ENCODE measurements at regions not wholly inside any gene's neighbourhood (a gene's known extent, or its start where the extent isn't known, plus 50 kb on each side); places are given as distances from the start of the nearest gene placed in this dataset.

DNA sequence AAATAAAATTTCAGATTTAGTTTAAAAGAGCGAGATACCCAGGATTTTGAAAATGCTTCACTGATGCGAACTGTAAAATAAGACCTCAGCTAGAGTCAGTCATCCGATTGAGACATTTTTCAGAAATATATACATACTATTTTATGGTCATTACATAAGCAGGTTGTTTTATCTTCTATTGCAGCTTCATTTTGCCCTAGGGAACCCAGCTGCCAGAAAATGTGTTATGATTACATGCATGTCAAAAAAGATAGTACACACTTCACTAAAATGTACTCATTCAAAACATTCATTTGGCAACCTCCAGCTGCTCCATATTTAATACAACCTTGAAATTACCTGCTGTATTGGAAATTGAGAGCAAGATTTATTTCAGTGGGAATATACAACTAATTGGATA, 483.8 kb upstream of the SLITRK6 start:
- no peaks in the 10 kb centered on the region for H3K27me3 ChIP-seq (ENCODE audit: control insufficient read depth, insufficient read depth, low read length, poor library complexity, severe bottlenecking)
- no peaks in the 10 kb centered on the region for H3K36me3 Mint-ChIP-seq (ENCODE audit: low read depth)
- DNase-seq, result no peak
- no peaks in the 10 kb centered on the region for H3K9me3 ChIP-seq (ENCODE audit: control insufficient read depth, low read length)
- H3K4me3 Mint-ChIP-seq, result no peak overlapping the region
- H3K4me1 ChIP-seq (ENCODE audit: control insufficient read depth, insufficient read depth, low read length), result no peaks in the 10 kb centered on the region
- no peak for TF ChIP-seq CTCF (conservative IDR thresholded peaks at IDR 0.05)
- no peak overlapping the region for H3K9ac ChIP-seq (ENCODE audit: extremely low read depth, low read length, poor library complexity, severe bottlenecking)
- no peaks in the 10 kb centered on the region for H3K36me3 ChIP-seq (ENCODE audit: control insufficient read depth, insufficient read depth, low read length)
- H3K27ac ChIP-seq (ENCODE audit: low read depth, low read length), result no peak overlapping the region
- WGBS, 2 experiments (ENCODE audit: insufficient coverage in 1 of 2, insufficient read length in 1 of 2), result 92 to 100% methylated on average over 1 to 3 of the region's 3 CpGs
- no peaks in the 10 kb centered on the region for H3K9me3 Mint-ChIP-seq
- H3K27me3 Mint-ChIP-seq (ENCODE audit: insufficient read depth), result no peaks in the 10 kb centered on the region
- no peak overlapping the region for H3K27ac Mint-ChIP-seq
- no peaks in the 10 kb centered on the region for H3K4me1 Mint-ChIP-seq
- H3K4me3 ChIP-seq (ENCODE audit: low read length), result no peak overlapping the region

DNA sequence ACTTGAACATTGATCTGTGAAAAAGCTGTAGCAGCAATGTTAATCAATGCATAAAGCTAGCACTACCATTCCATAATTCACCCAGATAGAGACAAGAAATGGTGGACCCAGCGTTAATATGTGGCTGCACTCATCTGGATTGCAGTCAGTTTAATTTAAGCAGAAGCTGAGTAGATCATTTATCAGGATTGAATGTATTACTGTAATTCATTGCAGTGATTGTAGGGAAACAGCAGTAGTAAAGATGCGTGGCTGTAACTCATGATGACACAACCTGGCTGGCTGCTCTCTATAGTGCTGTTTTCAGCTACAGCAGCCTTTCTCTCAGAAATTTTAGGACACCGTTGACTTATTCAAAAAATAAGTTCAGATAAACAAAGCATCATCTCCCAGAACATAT, 499.5 kb upstream of the SLITRK6 start:
- no peaks in the 10 kb centered on the region for H3K27me3 Mint-ChIP-seq (ENCODE audit: insufficient read depth)
- H3K4me3 Mint-ChIP-seq, result no peak overlapping the region
- no peaks in the 10 kb centered on the region for H3K27me3 ChIP-seq (ENCODE audit: control insufficient read depth, insufficient read depth, low read length, poor library complexity, severe bottlenecking)
- H3K9ac ChIP-seq (ENCODE audit: extremely low read depth, low read length, poor library complexity, severe bottlenecking), result no peak overlapping the region
- no peak overlapping the region for H3K4me3 ChIP-seq (ENCODE audit: low read length)
- no peak overlapping the region for H3K27ac ChIP-seq (ENCODE audit: low read depth, low read length)
- no peak for DNase-seq
- no peak for TF ChIP-seq CTCF (conservative IDR thresholded peaks at IDR 0.05)
- no peaks in the 10 kb centered on the region for H3K36me3 ChIP-seq (ENCODE audit: control insufficient read depth, insufficient read depth, low read length)
- no peak overlapping the region for H3K27ac Mint-ChIP-seq
- H3K9me3 ChIP-seq (ENCODE audit: control insufficient read depth, low read length), result no peaks in the 10 kb centered on the region
- no peaks in the 10 kb centered on the region for H3K9me3 Mint-ChIP-seq
- no peaks in the 10 kb centered on the region for H3K4me1 Mint-ChIP-seq
- WGBS, 2 experiments (ENCODE audit: insufficient coverage in 1 of 2, insufficient read length in 1 of 2), result 71 to 90% methylated on average over 1 to 3 of the region's 3 CpGs
- H3K36me3 Mint-ChIP-seq (ENCODE audit: low read depth), result no peaks in the 10 kb centered on the region
- H3K4me1 ChIP-seq (ENCODE audit: control insufficient read depth, insufficient read depth, low read length), result no peaks in the 10 kb centered on the region

GRCh38 chr13:86299128-86299527, 499.9 kb upstream of the SLITRK6 start:
- Histone ChIP-seq H3K9ac (ENCODE audit: extremely low read depth, low read length, poor library complexity, severe bottlenecking) (no peak overlapping the region), H3K9me3 (ENCODE audit: control insufficient read depth, low read length) (no peaks in the 10 kb centered on the region), H3K4me3 (ENCODE audit: low read length) (no peak overlapping the region), H3K4me1 (ENCODE audit: control insufficient read depth, insufficient read depth, low read length) (no peaks in the 10 kb centered on the region), H3K27me3 (ENCODE audit: control insufficient read depth, insufficient read depth, low read length, poor library complexity, severe bottlenecking) (no peaks in the 10 kb centered on the region), H3K27ac (ENCODE audit: low read depth, low read length) (no peak overlapping the region), H3K36me3 (ENCODE audit: control insufficient read depth, insufficient read depth, low read length) (no peaks in the 10 kb centered on the region)
- TF ChIP-seq CTCF (conservative IDR thresholded peaks at IDR 0.05), result no peak
- Mint-ChIP-seq H3K9me3 (no peaks in the 10 kb centered on the region), H3K4me3 (no peak overlapping the region), H3K4me1 (no peaks in the 10 kb centered on the region), H3K27ac (no peak overlapping the region), H3K36me3 (ENCODE audit: low read depth) (no peaks in the 10 kb centered on the region), H3K27me3 (ENCODE audit: insufficient read depth) (no peaks in the 10 kb centered on the region)
- no peak for DNase-seq
- WGBS, 2 experiments (ENCODE audit: insufficient coverage in 1 of 2, insufficient read length in 1 of 2), result 80% methylated on average over 2 of the region's 2 CpGs; no CpG with 5 or more reads in 1 of the 2 experiments

All from endodermal cell (in vitro differentiated cells).